H9 (cell line): ENCODE measurements at regions not wholly inside any gene's neighbourhood (a gene's known extent, or its start where the extent isn't known, plus 50 kb on each side); places are given as distances from the start of the nearest gene placed in this dataset.

ENCODE experiments used
- DNase-seq: peaks from one replicate; pipeline ENCODE4 v3.0.0-alpha.2; 2017
- H2AFZ ChIP-seq: one replicate; pipeline ENCODE4 v1.6.1; 2013; ENCODE audit warnings: mild to moderate bottlenecking, low read length, control low read depth, moderate library complexity
- H2AK5ac ChIP-seq: 2 replicates; pipeline ENCODE4 v1.6.1; 2013; ENCODE audit warnings: low read length, control low read depth, mixed read lengths; ENCODE audit not compliant: insufficient read length
- H2BK120ac ChIP-seq: one replicate; pipeline ENCODE4 v1.6.1; 2013; ENCODE audit warnings: low read depth, mild to moderate bottlenecking, low read length, control low read depth, inconsistent platforms; ENCODE audit not compliant: poor library complexity, severe bottlenecking
- H2BK12ac ChIP-seq: 2 replicates; pipeline ENCODE4 v1.6.1; 2013; ENCODE audit warnings: low read length, control low read depth, mixed read lengths, low read depth; ENCODE audit not compliant: insufficient read length
- H2BK15ac ChIP-seq: 2 replicates; pipeline ENCODE4 v1.6.1; 2013; ENCODE audit warnings: low read depth, low read length, control low read depth
- H2BK20ac ChIP-seq: one replicate; pipeline ENCODE4 v1.6.1; 2013; ENCODE audit warnings: low read depth, mild to moderate bottlenecking, low read length, control low read depth, inconsistent platforms; ENCODE audit not compliant: poor library complexity, severe bottlenecking
- H2BK5ac ChIP-seq: 2 replicates; pipeline ENCODE4 v1.6.1; 2013; ENCODE audit warnings: low read length, control low read depth, mixed read lengths; ENCODE audit not compliant: insufficient read length
- H3K14ac ChIP-seq: 2 replicates; pipeline ENCODE4 v1.6.1; 2013; ENCODE audit warnings: low read length, control low read depth; ENCODE audit not compliant: insufficient read depth
- H3K18ac ChIP-seq: 2 replicates; pipeline ENCODE4 v1.6.1; 2013; ENCODE audit warnings: low read depth, mild to moderate bottlenecking, mixed read lengths, low read length, control low read depth; ENCODE audit not compliant: insufficient read length
- H3K23ac ChIP-seq: 2 replicates; pipeline ENCODE4 v1.6.1; 2013; ENCODE audit warnings: low read length, control low read depth, mixed read lengths, low read depth; ENCODE audit not compliant: insufficient read length
- H3K23me2 ChIP-seq: 2 replicates; pipeline ENCODE4 v1.6.1; 2013; ENCODE audit warnings: low read depth, mild to moderate bottlenecking, mixed read lengths, low read length, control low read depth; ENCODE audit not compliant: insufficient read length, poor library complexity, severe bottlenecking
- H3K27ac ChIP-seq: 2 replicates; pipeline ENCODE4 v1.5.1; 2013; ENCODE audit warnings: low read length, control low read depth, mixed read lengths, low read depth; ENCODE audit not compliant: insufficient read length
- H3K27me3 ChIP-seq: 2 replicates; pipeline ENCODE4 v1.6.1; 2013; ENCODE audit warnings: low read length, control low read depth, inconsistent platforms; ENCODE audit not compliant: insufficient read depth
- H3K4ac ChIP-seq: 2 replicates; pipeline ENCODE4 v1.6.1; 2013; ENCODE audit warnings: low read depth, mild to moderate bottlenecking, control low read depth, inconsistent platforms, low read length, moderate library complexity
- H3K4me1 ChIP-seq: 2 replicates; pipeline ENCODE4 v1.6.1; 2013; ENCODE audit warnings: low read length, control low read depth, inconsistent platforms; ENCODE audit not compliant: insufficient read depth
- H3K4me2 ChIP-seq: 2 replicates; pipeline ENCODE4 v1.6.1; 2013; ENCODE audit warnings: low read length, control low read depth, mixed read lengths; ENCODE audit not compliant: insufficient read length, insufficient read depth
- H3K56ac ChIP-seq: 2 replicates; pipeline ENCODE4 v1.6.1; 2013; ENCODE audit warnings: low read depth, mild to moderate bottlenecking, mixed read lengths, low read length, control low read depth; ENCODE audit not compliant: insufficient read length
- H3K79me1 ChIP-seq: 2 replicates; pipeline ENCODE4 v1.6.1; 2013; ENCODE audit warnings: low read depth, mild to moderate bottlenecking, moderate library complexity, low read length, control low read depth, inconsistent platforms; ENCODE audit not compliant: insufficient read depth, poor library complexity, severe bottlenecking
- H3K79me2 ChIP-seq: 2 replicates; pipeline ENCODE4 v1.6.1; 2013; ENCODE audit warnings: low read length, control low read depth, inconsistent platforms; ENCODE audit not compliant: insufficient read depth
- H3K9ac ChIP-seq: 2 replicates; pipeline ENCODE4 v1.6.1; 2013; ENCODE audit warnings: low read length, control low read depth, mixed read lengths; ENCODE audit not compliant: insufficient read length; ENCODE audit errors: extremely low read depth
- H3K9me3 ChIP-seq: one replicate; pipeline ENCODE4 v1.6.1; 2013; ENCODE audit warnings: low read depth, low read length, inconsistent platforms; ENCODE audit not compliant: control insufficient read depth
- H3T11ph ChIP-seq: one replicate; pipeline ENCODE4 v1.6.1; 2013; ENCODE audit warnings: mild to moderate bottlenecking, low read length, control low read depth, inconsistent platforms
- H4K20me1 ChIP-seq: one replicate; pipeline ENCODE4 v1.6.1; 2013; ENCODE audit not compliant: control insufficient read depth, insufficient read length, insufficient read depth
- H4K5ac ChIP-seq: 2 replicates; pipeline ENCODE4 v1.6.1; 2013; ENCODE audit warnings: low read depth, mild to moderate bottlenecking, mixed read lengths, low read length, control low read depth; ENCODE audit not compliant: insufficient read length
- H4K8ac ChIP-seq: replicated peaks from 2 replicates; pipeline ENCODE4 v1.6.1; 2013; ENCODE audit warnings: low read length, control low read depth, mixed read lengths, low read depth; ENCODE audit not compliant: insufficient read length
- H4K91ac ChIP-seq: 2 replicates; pipeline ENCODE4 v1.6.1; 2013; ENCODE audit warnings: low read depth, mild to moderate bottlenecking, moderate library complexity, mixed read lengths, low read length, control low read depth; ENCODE audit not compliant: insufficient read length
- H3K27ac Mint-ChIP-seq, 3 experiments: 2 replicates in 2 of 3; 3 replicates in 1 of 3; pipeline ENCODE4 v1.8.0; 2020 to 2021; ENCODE audit warnings: mixed read lengths in 3 of 3, mild to moderate bottlenecking in 1 of 3, moderate library complexity in 1 of 3
- H3K27me3 Mint-ChIP-seq: 2 replicates; pipeline ENCODE4 v1.8.0; 2021; ENCODE audit warnings: low read depth, mild to moderate bottlenecking, moderate library complexity, mixed read lengths
- H3K36me3 Mint-ChIP-seq, 3 experiments: 2 replicates in 2 of 3; 3 replicates in 1 of 3; pipeline ENCODE4 v1.8.0; 2020 to 2021; ENCODE audit warnings: low read depth in 3 of 3, mixed read lengths in 3 of 3; ENCODE audit not compliant: insufficient read depth in 1 of 3
- H3K4me1 Mint-ChIP-seq, 2 experiments: 2 replicates each; pipeline ENCODE4 v1.8.0; 2020; ENCODE audit warnings: mixed read lengths in 2 of 2
- H3K4me3 Mint-ChIP-seq, 2 experiments: 2 replicates in 1 of 2; 3 replicates in 1 of 2; pipeline ENCODE4 v1.8.0; 2020 to 2021; ENCODE audit warnings: mild to moderate bottlenecking in 2 of 2, mixed read lengths in 2 of 2, moderate library complexity in 1 of 2
- H3K9me3 Mint-ChIP-seq, 2 experiments: 2 replicates in 1 of 2; 3 replicates in 1 of 2; pipeline ENCODE4 v1.8.0; 2020; ENCODE audit warnings: mild to moderate bottlenecking in 2 of 2, mixed read lengths in 2 of 2, moderate library complexity in 1 of 2
- WGBS: extraction: QIAGEN DNeasy Blood & Tissue Kit; methylation state at CpG from one replicate; pipeline ENCODE4 v1.1.7; 2013; ENCODE audit warnings: missing lambda C conversion rate, low lambda C conversion rate, mixed read lengths; ENCODE audit not compliant: insufficient read length; ENCODE audit errors: extremely low coverage; 5-methylcytosine and 5-hydroxymethylcytosine counted together
- TF ChIP-seq, protein P1 (sequence below): fragments of 200-600 bp; sonication (generic); conservative IDR thresholded peaks from 3 replicates; pipeline ENCODE4 v1.8.0; 2021; ENCODE audit warnings: antibody characterized with exemption, mild to moderate bottlenecking

DNA sequence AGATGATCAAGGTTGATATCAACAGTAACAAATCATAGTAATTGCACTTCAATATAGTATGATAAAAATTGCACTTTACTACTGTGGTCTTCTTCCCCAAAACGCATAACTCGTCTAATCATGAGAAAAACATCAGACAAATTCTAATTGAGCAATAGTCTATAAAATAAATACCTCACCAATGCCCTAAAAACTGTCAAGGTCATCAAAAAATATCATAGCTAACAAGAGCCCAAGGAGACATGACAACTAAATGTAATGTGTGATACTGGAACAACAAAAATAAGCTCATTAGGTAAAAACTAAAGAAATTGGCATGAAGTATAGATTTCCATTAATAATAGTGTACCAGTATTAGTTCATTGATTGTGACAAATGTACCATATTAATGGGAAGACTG, 85.6 kb upstream of the LRRC3B start:
- H4K8ac ChIP-seq, result no peak overlapping the region
- H3K4ac ChIP-seq, result no peak overlapping the region
- no peak overlapping the region for H3K27ac ChIP-seq
- H2AK5ac ChIP-seq, result no peak overlapping the region
- no peaks in the 10 kb centered on the region for H3K9me3 ChIP-seq
- TF ChIP-seq, protein P1, sequence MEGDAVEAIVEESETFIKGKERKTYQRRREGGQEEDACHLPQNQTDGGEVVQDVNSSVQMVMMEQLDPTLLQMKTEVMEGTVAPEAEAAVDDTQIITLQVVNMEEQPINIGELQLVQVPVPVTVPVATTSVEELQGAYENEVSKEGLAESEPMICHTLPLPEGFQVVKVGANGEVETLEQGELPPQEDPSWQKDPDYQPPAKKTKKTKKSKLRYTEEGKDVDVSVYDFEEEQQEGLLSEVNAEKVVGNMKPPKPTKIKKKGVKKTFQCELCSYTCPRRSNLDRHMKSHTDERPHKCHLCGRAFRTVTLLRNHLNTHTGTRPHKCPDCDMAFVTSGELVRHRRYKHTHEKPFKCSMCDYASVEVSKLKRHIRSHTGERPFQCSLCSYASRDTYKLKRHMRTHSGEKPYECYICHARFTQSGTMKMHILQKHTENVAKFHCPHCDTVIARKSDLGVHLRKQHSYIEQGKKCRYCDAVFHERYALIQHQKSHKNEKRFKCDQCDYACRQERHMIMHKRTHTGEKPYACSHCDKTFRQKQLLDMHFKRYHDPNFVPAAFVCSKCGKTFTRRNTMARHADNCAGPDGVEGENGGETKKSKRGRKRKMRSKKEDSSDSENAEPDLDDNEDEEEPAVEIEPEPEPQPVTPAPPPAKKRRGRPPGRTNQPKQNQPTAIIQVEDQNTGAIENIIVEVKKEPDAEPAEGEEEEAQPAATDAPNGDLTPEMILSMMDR, result no peak
- H2BK20ac ChIP-seq, result no peak overlapping the region
- no CpG with 5 or more reads among the region's 2 CpGs for WGBS
- H3K4me3 Mint-ChIP-seq, result no peak overlapping the region
- no peak overlapping the region for H2BK12ac ChIP-seq
- H3K79me1 ChIP-seq, result no peaks in the 10 kb centered on the region
- H3K27ac Mint-ChIP-seq, result no peak overlapping the region
- no peak overlapping the region for H2BK15ac ChIP-seq
- no peak for DNase-seq
- no peak overlapping the region for H2AFZ ChIP-seq
- no peak overlapping the region for H4K5ac ChIP-seq
- no peaks in the 10 kb centered on the region for H3K23me2 ChIP-seq
- H3K9ac ChIP-seq, result no peak overlapping the region
- H3K4me1 Mint-ChIP-seq, result no peaks in the 10 kb centered on the region
- H3K27me3 Mint-ChIP-seq, result no peaks in the 10 kb centered on the region
- no peaks in the 10 kb centered on the region for H3K9me3 Mint-ChIP-seq
- no peak overlapping the region for H3K56ac ChIP-seq
- no peaks in the 10 kb centered on the region for H3K27me3 ChIP-seq
- H3K23ac ChIP-seq, result no peak overlapping the region
- H3K36me3 Mint-ChIP-seq, result no peaks in the 10 kb centered on the region; a peak in 1 of 7 replicates
- no peak overlapping the region for H3T11ph ChIP-seq
- H2BK120ac ChIP-seq, result no peak overlapping the region
- no peak overlapping the region for H3K4me2 ChIP-seq
- no peaks in the 10 kb centered on the region for H3K79me2 ChIP-seq
- no peaks in the 10 kb centered on the region for H3K4me1 ChIP-seq
- H3K14ac ChIP-seq, result no peak overlapping the region
- no peak overlapping the region for H4K91ac ChIP-seq
- H4K20me1 ChIP-seq, result no peaks in the 10 kb centered on the region
- H3K18ac ChIP-seq, result no peak overlapping the region
- H2BK5ac ChIP-seq, result no peak overlapping the region
